PC-9 (cell line): ENCODE measurements at regions not wholly inside any gene's neighbourhood (a gene's known extent, or its start where the extent isn't known, plus 50 kb on each side); places are given as distances from the start of the nearest gene placed in this dataset.

ENCODE experiments used
- EZH2 ChIP-seq: fragments of 200-600 bp; sonication (generic); IDR thresholded peaks from 2 replicates; pipeline ENCODE4 v1.8.0; 2017; ENCODE audit warnings: antibody characterized with exemption, low read depth
- TF ChIP-seq, protein P1 (sequence below): fragments of 200-600 bp; sonication (generic); conservative IDR thresholded peaks from 2 replicates; pipeline ENCODE4 v1.6.1; 2017; ENCODE audit warnings: mixed run types, antibody characterized with exemption, mild to moderate bottlenecking, moderate library complexity

DNA sequence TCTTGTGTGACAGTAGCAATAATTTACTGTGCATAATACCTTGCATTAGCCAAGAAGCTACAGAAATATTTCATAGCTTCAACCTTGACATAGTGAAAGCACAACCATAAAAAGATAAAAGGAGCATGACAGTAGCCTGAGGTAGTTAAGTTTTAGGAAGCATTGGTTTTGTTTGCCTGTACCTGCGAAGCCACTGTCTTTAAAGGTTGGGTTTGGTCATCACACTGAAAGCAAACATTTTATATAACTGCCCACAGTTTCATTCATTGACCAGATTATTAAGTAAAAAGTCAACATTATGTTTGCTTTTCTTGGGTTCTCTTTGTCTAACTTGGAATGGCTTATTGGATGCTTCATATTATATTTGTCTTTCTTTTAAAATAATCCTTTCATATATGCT is 450.1 kb upstream of the IL12A start:
- TF ChIP-seq, protein P1, sequence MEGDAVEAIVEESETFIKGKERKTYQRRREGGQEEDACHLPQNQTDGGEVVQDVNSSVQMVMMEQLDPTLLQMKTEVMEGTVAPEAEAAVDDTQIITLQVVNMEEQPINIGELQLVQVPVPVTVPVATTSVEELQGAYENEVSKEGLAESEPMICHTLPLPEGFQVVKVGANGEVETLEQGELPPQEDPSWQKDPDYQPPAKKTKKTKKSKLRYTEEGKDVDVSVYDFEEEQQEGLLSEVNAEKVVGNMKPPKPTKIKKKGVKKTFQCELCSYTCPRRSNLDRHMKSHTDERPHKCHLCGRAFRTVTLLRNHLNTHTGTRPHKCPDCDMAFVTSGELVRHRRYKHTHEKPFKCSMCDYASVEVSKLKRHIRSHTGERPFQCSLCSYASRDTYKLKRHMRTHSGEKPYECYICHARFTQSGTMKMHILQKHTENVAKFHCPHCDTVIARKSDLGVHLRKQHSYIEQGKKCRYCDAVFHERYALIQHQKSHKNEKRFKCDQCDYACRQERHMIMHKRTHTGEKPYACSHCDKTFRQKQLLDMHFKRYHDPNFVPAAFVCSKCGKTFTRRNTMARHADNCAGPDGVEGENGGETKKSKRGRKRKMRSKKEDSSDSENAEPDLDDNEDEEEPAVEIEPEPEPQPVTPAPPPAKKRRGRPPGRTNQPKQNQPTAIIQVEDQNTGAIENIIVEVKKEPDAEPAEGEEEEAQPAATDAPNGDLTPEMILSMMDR = no peak
- TF ChIP-seq EZH2 = no peak
